Thyroid gland (tissue), 4 donors: ENCODE measurements at regions not wholly inside any gene's neighbourhood (a gene's known extent, or its start where the extent isn't known, plus 50 kb on each side); places are given as distances from the start of the nearest gene placed in this dataset.

ENCODE experiments used
- CTCF ChIP-seq, 6 experiments: fragments of 200-600 bp in 3 of 6; fragments of 450-650 bp in 3 of 6; sonication (generic) in 3 of 6; IDR thresholded peaks; one replicate each; pipeline ENCODE4 v1.5.1; 2016 to 2019; ENCODE audit warnings: antibody characterized with exemption in 6 of 6, mild to moderate bottlenecking in 2 of 6, inconsistent platforms in 1 of 6, moderate library complexity in 1 of 6
- POLR2A ChIP-seq, 2 donors: fragments of 450-650 bp; IDR thresholded peaks; one replicate each; pipeline ENCODE4 v1.6.1; 2017; ENCODE audit warnings: antibody characterized with exemption in 2 of 2, mild to moderate bottlenecking in 2 of 2, moderate library complexity in 1 of 2

- TF ChIP-seq CTCF (IDR thresholded peaks at IDR 0.05) (no peak), POLR2A (IDR thresholded peaks at IDR 0.05) (no peak)
Measured at GRCh38 chr5:174222891-174223290, 177.4 kb downstream of the NSG2 start.
